Stimulated activated naive CD8-positive, alpha-beta T cell treated with anti-CD3 and anti-CD28 coated beads, Interleukin-15, Interleukin-2, amounts not matched to agents 100 ng/mL and 50 ng/mL, for 24 hours (primary cell): ENCODE measurements at regions not wholly inside any gene's neighbourhood (a gene's known extent, or its start where the extent isn't known, plus 50 kb on each side); places are given as distances from the start of the nearest gene placed in this dataset.

ENCODE experiments used
- H3K27ac Mint-ChIP-seq: one replicate; pipeline ENCODE4 v1.8.0; 2021; ENCODE audit warnings: mild to moderate bottlenecking, mixed read lengths
- H3K27me3 Mint-ChIP-seq: one replicate; pipeline ENCODE4 v1.8.0; 2021; ENCODE audit warnings: mixed read lengths
- H3K36me3 Mint-ChIP-seq: one replicate; pipeline ENCODE4 v1.8.0; 2021; ENCODE audit warnings: low read depth, mixed read lengths
- H3K4me1 Mint-ChIP-seq: one replicate; pipeline ENCODE4 v1.8.0; 2021; ENCODE audit warnings: low read depth, mixed read lengths
- H3K4me3 Mint-ChIP-seq: one replicate; pipeline ENCODE4 v1.8.0; 2021; ENCODE audit warnings: mild to moderate bottlenecking, mixed read lengths
- H3K9me3 Mint-ChIP-seq: one replicate; pipeline ENCODE4 v1.8.0; 2021; ENCODE audit warnings: mixed read lengths

GRCh38 chr13:70694996-70695715 is 586.9 kb upstream of the KLHL1 start:
- H3K27ac Mint-ChIP-seq: no peak overlapping the region
- H3K9me3 Mint-ChIP-seq: peaks cover 16% of the 10 kb centered on the region
- no peaks in the 10 kb centered on the region for H3K27me3 Mint-ChIP-seq
- H3K36me3 Mint-ChIP-seq: no peaks in the 10 kb centered on the region
- H3K4me3 Mint-ChIP-seq: no peak overlapping the region
- H3K4me1 Mint-ChIP-seq: no peaks in the 10 kb centered on the region

GRCh38 chr13:70668983-70669382 is 560.7 kb upstream of the KLHL1 start:
- no peak overlapping the region for H3K4me3 Mint-ChIP-seq
- no peaks in the 10 kb centered on the region for H3K4me1 Mint-ChIP-seq
- no peaks in the 10 kb centered on the region for H3K36me3 Mint-ChIP-seq
- no peak overlapping the region for H3K27ac Mint-ChIP-seq
- H3K9me3 Mint-ChIP-seq: no peaks in the 10 kb centered on the region
- H3K27me3 Mint-ChIP-seq: no peaks in the 10 kb centered on the region

GRCh38 chr13:70668293-70668692 is 560.0 kb upstream of the KLHL1 start:
- H3K27me3 Mint-ChIP-seq: no peaks in the 10 kb centered on the region
- no peaks in the 10 kb centered on the region for H3K36me3 Mint-ChIP-seq
- H3K4me1 Mint-ChIP-seq: no peaks in the 10 kb centered on the region
- H3K9me3 Mint-ChIP-seq: no peaks in the 10 kb centered on the region
- no peak overlapping the region for H3K4me3 Mint-ChIP-seq
- H3K27ac Mint-ChIP-seq: no peak overlapping the region

- Mint-ChIP-seq H3K4me3 (no peak overlapping the region), H3K27me3 (no peaks in the 10 kb centered on the region), H3K27ac (no peak overlapping the region), H3K9me3 (no peaks in the 10 kb centered on the region), H3K36me3 (no peaks in the 10 kb centered on the region), H3K4me1 (no peaks in the 10 kb centered on the region)
These were observed 558.8 kb upstream of the KLHL1 start for GRCh38 chr13:70666883-70667556.

GRCh38 chr13:70662231-70662940 is 554.1 kb upstream of the KLHL1 start:
- no peaks in the 10 kb centered on the region for H3K36me3 Mint-ChIP-seq
- H3K4me1 Mint-ChIP-seq: no peaks in the 10 kb centered on the region
- H3K4me3 Mint-ChIP-seq: no peak overlapping the region
- H3K9me3 Mint-ChIP-seq: no peaks in the 10 kb centered on the region
- no peak overlapping the region for H3K27ac Mint-ChIP-seq
- H3K27me3 Mint-ChIP-seq: no peaks in the 10 kb centered on the region

- H3K4me1 Mint-ChIP-seq: no peaks in the 10 kb centered on the region
- no peaks in the 10 kb centered on the region for H3K36me3 Mint-ChIP-seq
- peaks cover 5% of the 10 kb centered on the region for H3K9me3 Mint-ChIP-seq
- no peaks in the 10 kb centered on the region for H3K27me3 Mint-ChIP-seq
- no peak overlapping the region for H3K27ac Mint-ChIP-seq
- no peak overlapping the region for H3K4me3 Mint-ChIP-seq
These were observed 535.8 kb upstream of the KLHL1 start for GRCh38 chr13:70644052-70644451.

- Mint-ChIP-seq H3K27me3 (no peaks in the 10 kb centered on the region), H3K36me3 (no peaks in the 10 kb centered on the region), H3K4me3 (no peak overlapping the region), H3K9me3 (peaks cover 10% of the 10 kb centered on the region), H3K27ac (no peak overlapping the region), H3K4me1 (no peaks in the 10 kb centered on the region)
These were observed 526.6 kb upstream of the KLHL1 start for GRCh38 chr13:70634893-70635292.

GRCh38 chr13:70630247-70630646 is 522.0 kb upstream of the KLHL1 start:
- Mint-ChIP-seq H3K27me3 (no peaks in the 10 kb centered on the region), H3K27ac (no peak overlapping the region), H3K36me3 (no peaks in the 10 kb centered on the region), H3K4me3 (no peak overlapping the region), H3K4me1 (no peaks in the 10 kb centered on the region), H3K9me3 (no peaks in the 10 kb centered on the region)

GRCh38 chr13:70623239-70623638 is 515.0 kb upstream of the KLHL1 start:
- Mint-ChIP-seq H3K27me3 (no peaks in the 10 kb centered on the region), H3K9me3 (no peaks in the 10 kb centered on the region), H3K4me3 (no peak overlapping the region), H3K4me1 (no peaks in the 10 kb centered on the region), H3K27ac (no peak overlapping the region), H3K36me3 (no peaks in the 10 kb centered on the region)

- H3K4me1 Mint-ChIP-seq: no peaks in the 10 kb centered on the region
- no peaks in the 10 kb centered on the region for H3K27me3 Mint-ChIP-seq
- no peak overlapping the region for H3K4me3 Mint-ChIP-seq
- no peak overlapping the region for H3K27ac Mint-ChIP-seq
- no peaks in the 10 kb centered on the region for H3K9me3 Mint-ChIP-seq
- H3K36me3 Mint-ChIP-seq: no peaks in the 10 kb centered on the region
These were observed 514.5 kb upstream of the KLHL1 start for GRCh38 chr13:70622796-70623195.

- H3K27me3 Mint-ChIP-seq: no peaks in the 10 kb centered on the region
- H3K4me3 Mint-ChIP-seq: no peak overlapping the region
- no peaks in the 10 kb centered on the region for H3K4me1 Mint-ChIP-seq
- H3K36me3 Mint-ChIP-seq: no peaks in the 10 kb centered on the region
- no peak overlapping the region for H3K27ac Mint-ChIP-seq
- H3K9me3 Mint-ChIP-seq: no peaks in the 10 kb centered on the region
These were observed 511.7 kb upstream of the KLHL1 start for GRCh38 chr13:70619936-70620335.

- no peaks in the 10 kb centered on the region for H3K9me3 Mint-ChIP-seq
- no peaks in the 10 kb centered on the region for H3K36me3 Mint-ChIP-seq
- no peak overlapping the region for H3K4me3 Mint-ChIP-seq
These were observed 508.6 kb upstream of the KLHL1 start for GRCh38 chr13:70616847-70617246.

GRCh38 chr13:70613295-70613694 is 505.0 kb upstream of the KLHL1 start:
- no peaks in the 10 kb centered on the region for H3K4me1 Mint-ChIP-seq
- H3K27ac Mint-ChIP-seq: no peak overlapping the region
- H3K4me3 Mint-ChIP-seq: no peak overlapping the region
- no peaks in the 10 kb centered on the region for H3K27me3 Mint-ChIP-seq
- no peaks in the 10 kb centered on the region for H3K9me3 Mint-ChIP-seq
- no peaks in the 10 kb centered on the region for H3K36me3 Mint-ChIP-seq

More at GRCh38 chr13:70616847-70617246, 508.6 kb upstream of the KLHL1 start:
- Mint-ChIP-seq H3K27me3 (no peaks in the 10 kb centered on the region), H3K27ac (no peak overlapping the region), H3K4me1 (no peaks in the 10 kb centered on the region)

- no peaks in the 10 kb centered on the region for H3K4me1 Mint-ChIP-seq
- H3K27me3 Mint-ChIP-seq: no peaks in the 10 kb centered on the region
- no peak overlapping the region for H3K27ac Mint-ChIP-seq
- H3K36me3 Mint-ChIP-seq: no peaks in the 10 kb centered on the region
- H3K4me3 Mint-ChIP-seq: no peak overlapping the region
- H3K9me3 Mint-ChIP-seq: no peaks in the 10 kb centered on the region
These were observed 504.6 kb upstream of the KLHL1 start for GRCh38 chr13:70612881-70613280.

GRCh38 chr13:70604448-70604847 is 496.2 kb upstream of the KLHL1 start:
- no peak overlapping the region for H3K4me3 Mint-ChIP-seq
- H3K9me3 Mint-ChIP-seq: peaks cover 16% of the 10 kb centered on the region
- no peaks in the 10 kb centered on the region for H3K36me3 Mint-ChIP-seq
- no peaks in the 10 kb centered on the region for H3K27me3 Mint-ChIP-seq
- H3K27ac Mint-ChIP-seq: no peak overlapping the region
- H3K4me1 Mint-ChIP-seq: no peaks in the 10 kb centered on the region
